HEK293T (cell line): ENCODE measurements at regions not wholly inside any gene's neighbourhood (a gene's known extent, or its start where the extent isn't known, plus 50 kb on each side); places are given as distances from the start of the nearest gene placed in this dataset.

ENCODE experiments used
- ARNT ChIP-seq: fragments of 450-650 bp; IDR thresholded peaks from 2 replicates; pipeline ENCODE4 v1.6.1; 2017; ENCODE audit warnings: mild to moderate bottlenecking
- BHLHE40 ChIP-seq: fragments of 450-650 bp; IDR thresholded peaks from 2 replicates; pipeline ENCODE4 v1.6.1; 2016; ENCODE audit warnings: mild to moderate bottlenecking, moderate library complexity, borderline replicate concordance
- FOXA1 ChIP-seq: fragments of 450-650 bp; IDR thresholded peaks from 2 replicates; pipeline ENCODE4 v1.6.1; 2016; ENCODE audit warnings: mild to moderate bottlenecking
- FOXK2 ChIP-seq: fragments of 450-650 bp; IDR thresholded peaks from 2 replicates; pipeline ENCODE4 v1.6.1; 2016; ENCODE audit warnings: mild to moderate bottlenecking
- FOXM1 ChIP-seq: fragments of 450-650 bp; IDR thresholded peaks from 2 replicates; pipeline ENCODE4 v1.6.1; 2017; ENCODE audit warnings: mild to moderate bottlenecking, borderline replicate concordance
- HDGF ChIP-seq: fragments of 450-650 bp; IDR thresholded peaks from 2 replicates; pipeline ENCODE4 v1.6.1; 2017; ENCODE audit warnings: antibody characterized with exemption, borderline replicate concordance
- L3MBTL2 ChIP-seq: fragments of 450-650 bp; conservative IDR thresholded peaks from 2 replicates; pipeline ENCODE4 v1.6.1; 2016; ENCODE audit warnings: mild to moderate bottlenecking
- SP1 ChIP-seq: fragments of 450-650 bp; IDR thresholded peaks from 2 replicates; pipeline ENCODE4 v1.6.1; 2017
- SUZ12 ChIP-seq: fragments of 450-650 bp; IDR thresholded peaks from 2 replicates; pipeline ENCODE4 v1.6.1; 2016; ENCODE audit warnings: mild to moderate bottlenecking

- TF ChIP-seq FOXM1: no peak
- no peak for TF ChIP-seq ARNT
- TF ChIP-seq SUZ12: no peak
- TF ChIP-seq SP1: no peak
- no peak for TF ChIP-seq HDGF
- TF ChIP-seq L3MBTL2: no peak
- TF ChIP-seq BHLHE40: no peak
- TF ChIP-seq FOXA1: no peak
- TF ChIP-seq FOXK2: no peak
Measured at GRCh38 chr5:83407931-83408330, 63.6 kb upstream of the VCAN start.
